HG03025 (cell line): ENCODE measurements at regions not wholly inside any gene's neighbourhood (a gene's known extent, or its start where the extent isn't known, plus 50 kb on each side); places are given as distances from the start of the nearest gene placed in this dataset.
A peak's percentile ranks its signal among the peaks of the same experiment; 100 is the strongest.
"Not testable (repeated sequence)": the region's sequence is repeated elsewhere in the genome, so short reads cannot be mapped to it uniquely, and the experiment has no call there.

Experiments used
- ATAC-seq: cut with Tn5 transposase; IDR thresholded peaks from one replicate; pipeline ENCODE4 v1.9.1; 2021; ENCODE audit warnings: mild to moderate bottlenecking, moderate library complexity; ENCODE audit not compliant: unreplicated experiment, low FRiP score

GRCh38 chr1:67525053-67525760 is 95.0 kb upstream of the SERBP1 start:
- ATAC-seq = no peak

GRCh38 chr1:67528141-67528540 is 97.9 kb upstream of the SERBP1 start:
- no peak for ATAC-seq

GRCh38 chr1:67530071-67530470 is 99.9 kb upstream of the SERBP1 start:
- no peak for ATAC-seq

GRCh38 chr1:67532452-67533216 is 102.4 kb upstream of the SERBP1 start:
- ATAC-seq = no peak

- no peak for ATAC-seq
Measured at GRCh38 chr1:67534627-67535065, 104.4 kb upstream of the SERBP1 start.

GRCh38 chr1:67535474-67535873 is 105.3 kb upstream of the SERBP1 start:
- ATAC-seq = peak; percentile 68

GRCh38 chr1:67536957-67537666 is 106.9 kb upstream of the SERBP1 start:
- ATAC-seq = no peak

GRCh38 chr1:67537667-67538018 is 107.4 kb upstream of the SERBP1 start:
- no peak for ATAC-seq

GRCh38 chr1:67540025-67540732 is 110.0 kb upstream of the SERBP1 start:
- ATAC-seq = no peak

- no peak for ATAC-seq
Measured at GRCh38 chr1:67540733-67541125, 110.5 kb upstream of the SERBP1 start.

- ATAC-seq = no peak
Measured at GRCh38 chr1:67542747-67543146, 112.5 kb upstream of the SERBP1 start.

- ATAC-seq = no peak
Measured at GRCh38 chr1:67544921-67545320, 114.7 kb upstream of the SERBP1 start.

- no peak for ATAC-seq
Measured at GRCh38 chr1:67545364-67545763, 115.2 kb upstream of the SERBP1 start.

GRCh38 chr1:67551375-67551774 is 121.2 kb upstream of the SERBP1 start:
- ATAC-seq = no peak

GRCh38 chr1:67552336-67552759 is 122.1 kb upstream of the SERBP1 start:
- ATAC-seq = no peak

GRCh38 chr1:67554204-67554603 is 124.0 kb upstream of the SERBP1 start:
- not testable (repeated sequence) for ATAC-seq

- no peak for ATAC-seq
Measured at GRCh38 chr1:67555461-67556296, 125.5 kb upstream of the SERBP1 start.

- ATAC-seq = no peak
Measured at GRCh38 chr1:67556297-67556900, 126.2 kb upstream of the SERBP1 start.

GRCh38 chr1:67557696-67558448 is 127.1 kb upstream of the GADD45A start:
- no peak for ATAC-seq
